Breast epithelium (tissue), 4 donors: ENCODE measurements at regions not wholly inside any gene's neighbourhood (a gene's known extent, or its start where the extent isn't known, plus 50 kb on each side); places are given as distances from the start of the nearest gene placed in this dataset.
"Not testable (repeated sequence)": the region's sequence is repeated elsewhere in the genome, so short reads cannot be mapped to it uniquely, and the experiment has no call there.

ENCODE experiments used
- DNase-seq, 2 donors: peaks; one replicate each; pipeline ENCODE4 v3.0.0-alpha.2; 2019; ENCODE audit warnings: low spot score in 2 of 2
- H3K27ac ChIP-seq, 2 donors: fragments of 200-600 bp; sonication (generic) in 1 of 2; one replicate each; pipeline ENCODE4 v1.5.1; 2016 to 2019; ENCODE audit warnings: mild to moderate bottlenecking in 1 of 2
- H3K27me3 ChIP-seq, 2 donors: fragments of 200-600 bp; sonication (generic) in 1 of 2; one replicate each; pipeline versions ENCODE4 v1.5.1 to v1.6.0; 2017 to 2019; ENCODE audit warnings: control low read depth in 1 of 2, mild to moderate bottlenecking in 1 of 2
- H3K36me3 ChIP-seq: fragments of 200-600 bp; one replicate; pipeline ENCODE4 v1.5.1; 2019
- H3K4me1 ChIP-seq, 2 donors: fragments of 200-600 bp; sonication (generic); one replicate each; pipeline ENCODE4 v1.5.1; 2016 to 2019; ENCODE audit warnings: control low read depth in 1 of 2
- H3K4me3 ChIP-seq, 3 donors: fragments of 200-600 bp; sonication (generic); 1 replicate in 2 of 3; 2 replicates in 1 of 3; pipeline ENCODE4 v1.5.1; 2016 to 2019; ENCODE audit warnings: mild to moderate bottlenecking in 3 of 3, moderate library complexity in 2 of 3
- H3K9me3 ChIP-seq, 2 donors: fragments of 200-600 bp; sonication (generic) in 1 of 2; one replicate each; pipeline ENCODE4 v1.5.1; 2016 to 2019; ENCODE audit warnings: control low read depth in 1 of 2
- intact Hi-C: fragments of 100-400 bp; cut with DNase I; formaldehyde crosslinking; loops from one replicate; pipeline ENCODE4 v1.15.1; 2023; ENCODE audit warnings: low total_unique reads

DNA sequence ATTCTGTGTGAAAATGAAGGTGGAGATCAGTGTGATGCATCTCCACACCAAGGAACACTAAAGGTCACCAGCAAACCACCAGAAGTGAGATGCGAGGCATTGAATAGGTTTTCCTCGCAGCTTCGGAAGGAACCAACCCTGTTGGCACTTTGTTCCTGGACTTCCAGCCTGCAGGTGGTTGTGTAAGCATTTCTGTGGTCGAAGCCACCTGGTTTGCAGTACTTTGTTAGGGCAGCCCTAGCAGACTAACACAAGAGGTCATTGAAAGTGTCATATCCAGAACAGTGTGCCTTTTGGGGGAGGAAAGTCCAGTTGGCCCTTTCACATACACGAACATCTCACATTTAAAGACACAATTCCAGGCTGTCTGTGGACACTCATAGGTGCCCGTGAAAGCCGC, 237.2 kb upstream of the PLGLB1 start:
- DNase-seq, H3K4me3 ChIP-seq, H3K9me3 ChIP-seq, H3K36me3 ChIP-seq, H3K27me3 ChIP-seq, H3K4me1 ChIP-seq, H3K27ac ChIP-seq, intact Hi-C loops: not testable (repeated sequence)

DNA sequence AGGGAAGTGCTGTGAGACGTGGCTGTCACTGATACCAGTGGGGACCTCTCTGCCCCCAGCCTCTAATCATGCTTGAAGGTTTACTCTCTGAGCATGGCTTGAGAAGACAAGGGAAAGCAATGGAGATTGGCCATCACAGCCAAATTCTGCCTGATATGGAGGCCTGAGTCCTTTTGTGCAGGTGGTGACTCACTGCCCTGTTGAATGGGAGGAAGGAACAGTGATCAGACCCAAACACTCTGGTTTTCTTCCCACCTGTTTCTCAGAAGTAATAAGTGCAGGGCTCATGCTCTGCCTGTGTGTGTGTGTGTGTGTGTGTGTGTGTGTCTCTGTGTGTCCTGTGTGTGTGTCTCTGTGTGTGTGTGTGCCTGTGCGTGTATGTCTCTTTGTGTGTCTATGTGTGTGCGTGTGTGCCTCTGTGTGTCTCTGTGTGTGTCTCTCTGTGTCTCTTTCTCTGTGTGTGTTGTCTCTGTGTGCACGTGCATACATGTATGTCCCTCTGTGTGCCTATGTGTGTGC, 240.6 kb upstream of the PLGLB1 start:
- H3K4me1 ChIP-seq, H3K4me3 ChIP-seq, H3K36me3 ChIP-seq, DNase-seq, H3K27me3 ChIP-seq, H3K9me3 ChIP-seq, intact Hi-C loops, H3K27ac ChIP-seq: not testable (repeated sequence)

DNA sequence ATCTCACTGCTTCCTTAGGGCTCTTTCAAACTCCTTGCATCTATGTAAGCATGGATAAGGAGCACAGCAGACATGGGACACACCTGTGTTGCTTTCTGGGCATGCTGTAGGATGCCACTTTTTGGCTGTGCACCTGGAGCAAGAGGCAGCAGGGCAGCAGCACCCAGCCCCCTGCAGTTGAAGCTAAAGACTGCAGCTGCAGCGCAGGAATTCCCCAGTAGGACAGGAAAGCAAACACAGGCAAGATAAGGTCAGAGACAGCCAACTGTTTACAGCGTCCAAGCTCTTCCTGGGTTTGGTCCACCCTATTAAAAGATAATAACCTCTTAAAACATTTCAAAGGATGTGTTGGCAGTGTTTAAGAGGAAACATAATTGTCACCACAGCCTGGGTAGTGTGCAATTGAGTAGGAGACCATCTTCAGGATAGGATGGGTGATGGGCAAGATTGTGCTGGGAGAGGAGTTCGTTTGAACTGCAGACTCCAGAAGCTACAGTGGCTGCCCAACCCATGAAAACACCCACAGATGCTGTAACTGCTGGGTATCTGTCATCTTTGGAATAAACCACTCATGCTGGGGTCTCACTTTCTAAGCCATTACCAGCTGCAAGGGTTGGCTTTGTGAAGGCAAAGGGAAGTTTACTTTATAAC, 242.3 kb upstream of the PLGLB1 start:
- H3K4me3 ChIP-seq, H3K36me3 ChIP-seq, H3K9me3 ChIP-seq, intact Hi-C loops, DNase-seq, H3K27ac ChIP-seq, H3K4me1 ChIP-seq, H3K27me3 ChIP-seq: not testable (repeated sequence)

DNA sequence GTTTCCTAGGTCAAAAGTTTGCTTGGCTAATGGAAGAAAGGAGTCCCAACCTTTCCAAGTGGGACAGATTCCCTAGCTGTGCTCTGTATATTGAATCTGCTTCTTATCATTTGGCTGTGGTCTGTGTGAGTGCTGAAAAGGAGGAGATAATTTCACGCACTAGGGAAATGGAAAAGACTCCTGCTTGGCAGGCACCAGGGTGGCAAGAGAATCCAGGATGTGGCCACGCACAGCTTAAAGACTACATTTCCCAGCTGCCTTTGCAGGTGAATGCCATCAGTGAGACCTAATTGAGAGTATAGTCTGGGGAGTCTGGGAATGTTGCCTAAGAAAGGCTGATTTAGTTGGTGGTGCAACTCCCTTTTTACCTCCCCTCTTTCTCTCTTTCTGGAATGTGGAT, 253.5 kb upstream of the PLGLB1 start:
- H3K4me1 ChIP-seq, H3K36me3 ChIP-seq, H3K9me3 ChIP-seq, H3K4me3 ChIP-seq, intact Hi-C loops, H3K27ac ChIP-seq, H3K27me3 ChIP-seq, DNase-seq: not testable (repeated sequence)

DNA sequence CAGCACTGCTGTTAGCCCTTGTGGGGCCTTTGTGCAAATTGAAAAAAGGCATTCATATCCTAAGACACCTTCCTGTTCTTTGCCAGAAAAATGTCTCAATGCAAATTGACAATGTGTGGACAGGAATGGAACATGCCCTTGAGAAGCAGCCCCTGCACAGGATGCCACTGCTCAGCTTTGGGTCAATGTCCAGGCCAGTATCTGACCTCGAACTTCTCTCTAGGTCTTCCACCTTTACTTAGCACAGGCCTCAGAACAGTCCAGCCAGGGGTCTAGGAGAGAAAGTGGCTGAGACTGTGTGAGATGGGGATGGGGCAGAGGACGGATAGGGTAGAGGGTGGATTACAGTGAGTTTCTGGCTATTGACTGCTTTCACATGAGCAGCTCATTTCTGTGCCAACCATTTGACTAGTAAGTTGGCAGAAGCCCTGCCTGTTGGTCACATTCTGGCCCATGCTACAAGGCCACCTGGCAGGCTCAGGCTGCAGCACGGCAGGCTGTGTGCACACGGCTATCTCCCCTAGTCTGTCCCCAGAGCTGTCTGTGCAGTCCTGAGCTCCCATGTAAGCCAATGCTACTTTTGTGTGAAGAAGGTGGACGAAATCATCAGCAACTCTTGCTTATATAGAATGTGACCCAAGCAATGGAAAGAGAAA, 254.5 kb upstream of the PLGLB1 start:
- H3K36me3 ChIP-seq, H3K27me3 ChIP-seq, H3K4me3 ChIP-seq, DNase-seq, H3K27ac ChIP-seq, intact Hi-C loops, H3K9me3 ChIP-seq, H3K4me1 ChIP-seq: not testable (repeated sequence)

DNA sequence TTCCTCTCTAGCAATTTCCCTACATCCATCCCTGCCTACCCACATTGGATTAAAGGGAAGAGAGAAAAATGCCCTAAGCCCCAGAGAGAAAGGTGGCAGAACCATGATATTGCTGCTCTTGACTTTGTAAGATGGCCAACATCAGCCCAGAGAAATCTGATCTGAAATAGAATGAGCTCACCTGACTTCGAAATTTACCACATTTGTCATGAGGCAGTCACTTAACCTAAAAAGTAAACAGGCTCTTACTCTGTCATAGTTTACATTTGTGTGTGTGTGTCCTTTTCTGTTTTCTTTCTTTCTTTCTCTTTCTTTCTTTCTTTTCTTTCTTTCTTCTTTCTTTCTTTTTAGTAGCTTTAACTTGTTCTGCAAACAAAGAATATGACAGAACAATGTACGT, 255.0 kb upstream of the PLGLB1 start:
- H3K4me3 ChIP-seq, DNase-seq, intact Hi-C loops: not testable (repeated sequence)

DNA sequence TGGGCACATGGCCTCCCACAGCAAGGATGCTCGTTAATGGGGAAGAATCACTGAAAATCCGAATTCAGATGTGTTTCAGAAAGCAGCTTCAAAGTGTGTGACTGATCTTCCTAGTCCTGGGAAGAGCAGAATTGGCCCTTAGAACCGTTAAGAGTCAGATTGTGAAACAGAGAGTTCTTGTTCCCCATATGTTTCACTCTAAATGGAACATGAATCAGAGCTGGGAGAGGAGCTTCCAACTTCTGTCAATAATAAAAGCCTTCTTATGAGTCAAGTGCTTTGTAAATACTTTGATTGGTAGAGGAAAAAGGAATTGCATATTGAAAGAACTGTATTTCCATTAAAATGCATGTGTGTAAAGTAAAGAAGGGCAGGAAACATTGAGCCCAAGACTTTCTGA, 256.1 kb upstream of the PLGLB1 start:
- H3K9me3 ChIP-seq, H3K27ac ChIP-seq, intact Hi-C loops, H3K36me3 ChIP-seq, H3K27me3 ChIP-seq, DNase-seq, H3K4me3 ChIP-seq, H3K4me1 ChIP-seq: not testable (repeated sequence)

More for the DNA sequence above, 255.0 kb upstream of the PLGLB1 start:
- H3K36me3 ChIP-seq, H3K4me1 ChIP-seq, H3K27me3 ChIP-seq, H3K27ac ChIP-seq, H3K9me3 ChIP-seq: not testable (repeated sequence)

DNA sequence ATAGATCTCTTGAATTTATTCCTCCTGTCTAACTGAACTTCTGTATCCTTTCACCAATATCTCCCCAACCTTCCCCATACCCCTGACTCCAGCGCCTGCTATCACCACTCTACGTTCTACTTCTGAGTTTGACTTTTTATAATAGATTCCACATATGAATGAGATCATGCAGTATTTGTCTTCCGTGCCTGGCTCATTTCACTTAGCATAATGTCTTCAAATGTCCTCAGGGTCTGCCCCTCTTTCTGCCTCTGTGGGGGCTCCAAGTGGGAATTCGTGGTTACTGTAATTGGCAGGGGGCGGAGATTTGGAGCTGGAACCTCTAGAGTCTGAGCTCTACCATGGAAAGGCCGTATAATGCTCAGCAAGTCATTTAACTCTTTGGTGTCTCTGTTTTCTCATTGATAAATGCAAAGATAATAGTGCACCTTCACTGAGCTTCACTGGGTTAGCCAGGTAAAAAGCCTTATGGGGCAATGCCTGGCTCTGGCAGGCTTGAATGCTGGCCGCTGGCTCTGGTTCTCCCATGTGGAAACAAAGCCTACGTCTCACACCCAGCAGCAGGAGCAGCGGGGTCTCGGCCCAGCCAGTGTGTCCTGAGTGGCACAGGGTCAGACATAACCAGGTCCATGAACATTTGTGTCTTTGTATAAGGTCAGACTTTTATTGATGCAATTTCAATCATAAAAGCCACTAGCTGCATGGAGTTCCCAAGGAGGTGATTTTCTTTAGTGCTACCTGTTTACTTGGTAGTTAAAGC, 259.1 kb upstream of the PLGLB1 start:
- intact Hi-C loops, H3K9me3 ChIP-seq, DNase-seq, H3K4me1 ChIP-seq, H3K27ac ChIP-seq, H3K36me3 ChIP-seq, H3K27me3 ChIP-seq, H3K4me3 ChIP-seq: not testable (repeated sequence)

DNA sequence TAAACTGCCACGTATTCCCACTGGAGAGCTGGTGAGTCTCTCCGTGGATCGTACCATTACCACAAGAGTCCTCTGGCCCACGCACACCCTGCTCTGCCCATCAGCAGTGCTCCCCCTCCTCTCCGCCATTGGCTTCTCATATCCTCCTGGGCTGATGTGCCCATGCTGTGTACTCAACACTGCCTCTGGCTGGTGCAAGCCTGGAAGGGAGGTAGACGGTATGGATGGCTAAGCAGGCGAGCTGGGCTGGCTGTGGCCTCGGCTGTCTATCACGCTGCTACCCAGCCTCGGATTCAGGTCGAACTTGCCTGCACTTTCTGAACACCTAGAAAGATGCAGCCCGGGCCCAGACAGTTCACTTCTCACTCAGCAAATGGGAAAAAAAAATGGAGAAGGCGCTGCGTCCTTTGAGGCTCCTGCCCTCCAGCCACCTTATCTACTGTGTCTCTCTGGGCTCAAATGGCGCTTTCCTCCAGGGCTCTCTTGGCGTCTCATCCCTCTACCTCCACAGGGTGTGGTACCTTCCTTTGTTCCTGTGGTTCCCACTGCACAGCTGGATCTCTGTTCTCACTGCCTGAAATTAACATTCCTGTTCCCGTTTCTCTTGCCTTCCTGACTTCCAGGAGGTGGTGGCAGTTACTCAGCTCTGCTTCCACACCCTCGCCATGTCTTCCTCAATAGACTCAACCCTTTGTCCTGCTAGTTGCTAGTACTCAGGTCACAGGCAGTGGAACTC, 262.3 kb upstream of the PLGLB1 start:
- H3K27ac ChIP-seq, H3K27me3 ChIP-seq, H3K9me3 ChIP-seq, H3K4me3 ChIP-seq, H3K36me3 ChIP-seq, H3K4me1 ChIP-seq, DNase-seq, intact Hi-C loops: not testable (repeated sequence)

DNA sequence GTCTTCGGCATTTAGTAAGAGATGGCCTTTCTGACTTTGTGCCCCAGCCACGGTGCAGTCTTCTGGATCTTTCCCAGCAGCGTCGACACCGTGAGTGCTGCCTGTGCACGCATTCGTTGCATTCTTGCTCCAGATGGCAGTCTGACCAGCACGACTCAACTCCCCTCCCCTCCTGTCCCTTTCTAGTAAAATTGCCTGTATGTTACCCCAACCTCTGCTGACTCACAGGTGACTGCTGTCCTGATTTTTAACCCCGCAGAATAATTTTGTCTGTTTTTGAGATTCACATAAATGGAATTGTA, 262.8 kb upstream of the PLGLB1 start:
- H3K4me1 ChIP-seq, H3K27ac ChIP-seq, DNase-seq, H3K27me3 ChIP-seq, H3K4me3 ChIP-seq, H3K36me3 ChIP-seq, intact Hi-C loops, H3K9me3 ChIP-seq: not testable (repeated sequence)

DNA sequence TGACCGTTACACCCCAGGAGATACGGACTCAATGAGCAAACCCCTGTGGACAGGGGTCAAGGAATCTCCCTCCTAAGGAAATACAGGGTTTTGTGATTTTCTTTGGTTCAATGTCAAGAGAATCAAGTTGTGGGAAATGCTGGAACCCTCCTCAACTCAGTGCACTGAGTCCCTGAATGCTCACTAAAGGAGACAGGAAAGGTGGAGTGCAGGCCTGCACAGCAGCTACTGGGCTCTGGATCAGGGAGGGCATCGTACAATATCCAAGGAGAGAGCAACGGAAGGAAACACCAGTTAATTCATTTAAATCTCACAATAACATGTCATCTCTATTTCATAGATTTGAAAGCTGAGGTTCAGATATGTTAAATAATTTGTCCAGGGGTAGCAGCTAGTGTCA, 263.5 kb upstream of the PLGLB1 start:
- H3K27me3 ChIP-seq, H3K27ac ChIP-seq, intact Hi-C loops, H3K36me3 ChIP-seq, H3K4me1 ChIP-seq, DNase-seq, H3K9me3 ChIP-seq, H3K4me3 ChIP-seq: not testable (repeated sequence)

DNA sequence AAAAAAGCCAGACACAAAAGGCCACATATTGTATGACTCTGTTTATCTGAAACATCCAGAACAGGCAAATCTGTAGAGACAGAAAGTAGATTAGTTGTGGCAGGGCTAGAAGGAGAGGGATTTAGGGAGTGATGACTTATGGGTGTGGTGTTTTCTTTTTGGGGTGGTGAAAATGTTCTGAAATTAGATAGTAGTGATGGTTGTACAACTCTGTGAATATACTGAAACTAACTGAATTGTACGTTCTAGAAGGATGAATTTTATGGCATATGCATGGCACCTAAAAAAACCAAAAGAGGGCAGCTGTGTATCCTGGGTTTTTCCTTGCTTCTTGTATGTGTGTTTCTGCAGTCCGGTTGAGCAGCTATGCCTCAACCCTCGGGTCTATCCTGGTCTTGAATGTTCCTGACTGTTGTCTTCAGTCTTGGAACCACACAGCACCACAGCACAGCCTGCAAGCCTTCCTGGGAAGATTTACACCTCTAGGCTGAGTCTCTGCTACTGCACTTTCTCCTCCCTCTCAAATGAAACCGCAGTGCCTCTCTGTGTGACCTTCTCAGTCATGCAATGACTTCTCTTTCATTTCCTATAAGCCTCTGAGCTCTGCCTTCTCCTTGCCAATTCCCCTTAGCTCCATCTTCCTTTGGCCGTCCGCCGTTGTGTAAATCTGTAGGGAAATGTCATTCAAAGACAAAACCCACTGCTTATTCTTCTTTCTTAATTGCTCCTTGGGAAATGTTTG, 269.1 kb upstream of the PLGLB1 start:
- intact Hi-C loops, H3K27me3 ChIP-seq, H3K9me3 ChIP-seq, DNase-seq, H3K4me1 ChIP-seq, H3K27ac ChIP-seq, H3K4me3 ChIP-seq, H3K36me3 ChIP-seq: not testable (repeated sequence)
